ENCODE measurements at regions not wholly inside any gene's neighbourhood (a gene's known extent, or its start where the extent isn't known, plus 50 kb on each side); places are given as distances from the start of the nearest gene placed in this dataset.
"Not testable (repeated sequence)": the region's sequence is repeated elsewhere in the genome, so short reads cannot be mapped to it uniquely, and the experiment has no call there.

GRCh38 chr9:65444943-65445342, 159.9 kb upstream of the FOXD4L5 start (continued):
- TF ChIP-seq, protein P1, sequence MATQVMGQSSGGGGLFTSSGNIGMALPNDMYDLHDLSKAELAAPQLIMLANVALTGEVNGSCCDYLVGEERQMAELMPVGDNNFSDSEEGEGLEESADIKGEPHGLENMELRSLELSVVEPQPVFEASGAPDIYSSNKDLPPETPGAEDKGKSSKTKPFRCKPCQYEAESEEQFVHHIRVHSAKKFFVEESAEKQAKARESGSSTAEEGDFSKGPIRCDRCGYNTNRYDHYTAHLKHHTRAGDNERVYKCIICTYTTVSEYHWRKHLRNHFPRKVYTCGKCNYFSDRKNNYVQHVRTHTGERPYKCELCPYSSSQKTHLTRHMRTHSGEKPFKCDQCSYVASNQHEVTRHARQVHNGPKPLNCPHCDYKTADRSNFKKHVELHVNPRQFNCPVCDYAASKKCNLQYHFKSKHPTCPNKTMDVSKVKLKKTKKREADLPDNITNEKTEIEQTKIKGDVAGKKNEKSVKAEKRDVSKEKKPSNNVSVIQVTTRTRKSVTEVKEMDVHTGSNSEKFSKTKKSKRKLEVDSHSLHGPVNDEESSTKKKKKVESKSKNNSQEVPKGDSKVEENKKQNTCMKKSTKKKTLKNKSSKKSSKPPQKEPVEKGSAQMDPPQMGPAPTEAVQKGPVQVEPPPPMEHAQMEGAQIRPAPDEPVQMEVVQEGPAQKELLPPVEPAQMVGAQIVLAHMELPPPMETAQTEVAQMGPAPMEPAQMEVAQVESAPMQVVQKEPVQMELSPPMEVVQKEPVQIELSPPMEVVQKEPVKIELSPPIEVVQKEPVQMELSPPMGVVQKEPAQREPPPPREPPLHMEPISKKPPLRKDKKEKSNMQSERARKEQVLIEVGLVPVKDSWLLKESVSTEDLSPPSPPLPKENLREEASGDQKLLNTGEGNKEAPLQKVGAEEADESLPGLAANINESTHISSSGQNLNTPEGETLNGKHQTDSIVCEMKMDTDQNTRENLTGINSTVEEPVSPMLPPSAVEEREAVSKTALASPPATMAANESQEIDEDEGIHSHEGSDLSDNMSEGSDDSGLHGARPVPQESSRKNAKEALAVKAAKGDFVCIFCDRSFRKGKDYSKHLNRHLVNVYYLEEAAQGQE (IDR thresholded peaks at IDR 0.05; ENCODE audit: unreplicated experiment), result no peak
- TF ChIP-seq JUNB (IDR thresholded peaks at IDR 0.05; ENCODE audit: unreplicated experiment), result no peak
- no peak for TF ChIP-seq STAT1 (IDR thresholded peaks at IDR 0.05; ENCODE audit: unreplicated experiment)
- TF ChIP-seq POLR2AphosphoS5 (IDR thresholded peaks at IDR 0.05; ENCODE audit: low read depth), result no peak
- no peak for TF ChIP-seq EZH2phosphoT487 (IDR thresholded peaks at IDR 0.05; ENCODE audit: unreplicated experiment)

GRCh38 chr9:65442116-65442515, 157.1 kb upstream of the FOXD4L5 start:
- DNase-seq (ENCODE audit: low spot score); H3K27me3 Mint-ChIP-seq (ENCODE audit: insufficient read depth, low read depth, poor library complexity); H2AFZ ChIP-seq; H3K4me1 ChIP-seq (ENCODE audit: insufficient read depth); H3K27ac Mint-ChIP-seq; H3K4me1 Mint-ChIP-seq; H3K4me3 ChIP-seq; H3F3A ChIP-seq (replicated peaks; ENCODE audit: low read depth); H3K36me3 ChIP-seq (ENCODE audit: insufficient read depth); ATAC-seq; H3K4me2 ChIP-seq; H3K27ac ChIP-seq (ENCODE audit: low read depth); H3K27me3 ChIP-seq (ENCODE audit: insufficient read depth); H3K79me2 ChIP-seq (replicated peaks; ENCODE audit: insufficient read depth); H3K4me3 Mint-ChIP-seq; H4K20me1 ChIP-seq (replicated peaks; ENCODE audit: insufficient read depth); H3K9me2 ChIP-seq (ENCODE audit: insufficient read depth): not testable (repeated sequence)
- H3K9me3 Mint-ChIP-seq, result peaks cover 94% of the 10 kb centered on the region
- peaks cover 25% of the 10 kb centered on the region for H3K36me3 Mint-ChIP-seq (ENCODE audit: low read depth)

DNA sequence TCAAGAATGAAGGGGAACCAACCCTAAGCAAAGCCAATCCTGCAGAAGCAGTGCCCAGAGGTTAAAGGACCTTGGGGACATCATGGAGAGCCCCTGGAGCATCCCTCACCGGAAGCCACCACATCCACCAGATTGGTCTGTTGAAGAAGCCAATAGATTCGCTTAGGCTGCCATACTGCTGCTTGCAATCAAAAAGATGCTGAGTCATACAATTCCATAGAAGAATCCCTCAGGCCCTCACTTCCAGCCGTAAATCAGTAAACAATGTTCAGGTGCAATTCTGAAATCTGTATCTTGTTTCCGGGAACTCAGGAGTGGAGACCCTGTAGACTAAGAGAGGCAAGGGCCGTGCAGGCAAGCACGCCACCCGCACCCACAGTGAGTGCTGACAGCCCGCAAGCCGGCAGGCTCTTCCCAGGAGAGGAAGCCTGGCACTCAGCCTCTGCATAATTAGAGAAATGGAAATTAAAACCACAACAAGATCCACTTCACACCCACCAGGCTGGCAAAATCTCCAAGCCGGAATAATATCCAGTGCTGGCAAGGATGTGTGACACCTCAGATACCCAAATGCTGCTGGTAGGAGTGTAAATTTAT, 156.4 kb upstream of the FOXD4L5 start:
- H3K4me1 ChIP-seq (ENCODE audit: insufficient read depth); H3K4me2 ChIP-seq; H3K27me3 ChIP-seq (ENCODE audit: insufficient read depth); H2AFZ ChIP-seq; H3K79me2 ChIP-seq (replicated peaks; ENCODE audit: insufficient read depth); H3K27ac ChIP-seq (ENCODE audit: low read depth); H3K4me3 Mint-ChIP-seq; H3K4me3 ChIP-seq; ATAC-seq; H3K27ac Mint-ChIP-seq; H3K36me3 ChIP-seq (ENCODE audit: insufficient read depth); H3K4me1 Mint-ChIP-seq; H3K9me2 ChIP-seq (ENCODE audit: insufficient read depth); H3F3A ChIP-seq (replicated peaks; ENCODE audit: low read depth); DNase-seq (ENCODE audit: low spot score); H4K20me1 ChIP-seq (replicated peaks; ENCODE audit: insufficient read depth): not testable (repeated sequence)
- Mint-ChIP-seq H3K9me3 (peaks cover 94% of the 10 kb centered on the region), H3K27me3 (ENCODE audit: insufficient read depth, low read depth, poor library complexity) (peaks cover 11% of the 10 kb centered on the region), H3K36me3 (ENCODE audit: low read depth) (peaks cover 32% of the 10 kb centered on the region)

- Histone ChIP-seq H3K27me3 (ENCODE audit: insufficient read depth) (no peaks in the 10 kb centered on the region), H3F3A (replicated peaks; ENCODE audit: low read depth) (0 out of 2 replicates have a peak, but pooled peaks cover 2% of the 10 kb centered on the region), H3K4me1 (ENCODE audit: insufficient read depth) (no peaks in the 10 kb centered on the region), H3K9me2 (ENCODE audit: insufficient read depth) (no peaks in the 10 kb centered on the region), H3K36me3 (ENCODE audit: insufficient read depth) (no peaks in the 10 kb centered on the region), H3K4me3 (no peak overlapping the region), H3K4me2 (no peak overlapping the region), H2AFZ (no peak overlapping the region), H4K20me1 (replicated peaks; ENCODE audit: insufficient read depth) (no peaks in the 10 kb centered on the region), H3K79me2 (replicated peaks; ENCODE audit: insufficient read depth) (no peaks in the 10 kb centered on the region), H3K27ac (ENCODE audit: low read depth) (no peak overlapping the region)
- Mint-ChIP-seq H3K36me3 (ENCODE audit: low read depth) (peaks cover 50% of the 10 kb centered on the region), H3K27me3 (ENCODE audit: insufficient read depth, low read depth, poor library complexity) (peaks cover 13% of the 10 kb centered on the region), H3K4me3 (no peak overlapping the region), H3K27ac (no peak overlapping the region), H3K4me1 (no peaks in the 10 kb centered on the region), H3K9me3 (peaks cover 100% of the 10 kb centered on the region)
- ATAC-seq (no peak), DNase-seq (ENCODE audit: low spot score) (no peak)
- TF ChIP-seq POLR2AphosphoS5 (IDR thresholded peaks at IDR 0.05; ENCODE audit: low read depth), result no peak
- TF ChIP-seq, protein P1 (IDR thresholded peaks at IDR 0.05; ENCODE audit: unreplicated experiment), result no peak
- no peak for TF ChIP-seq NANOG (IDR thresholded peaks at IDR 0.05; ENCODE audit: borderline replicate concordance)
- TF ChIP-seq ETS1 (IDR thresholded peaks at IDR 0.05), result no peak
- TF ChIP-seq EZH2phosphoT487 (IDR thresholded peaks at IDR 0.05; ENCODE audit: unreplicated experiment), result no peak
- no peak for TF ChIP-seq CREB1 (CRISPR knock-in tag; IDR thresholded peaks at IDR 0.05; ENCODE audit: low read depth)
- no peak for TF ChIP-seq STAT1 (IDR thresholded peaks at IDR 0.05; ENCODE audit: unreplicated experiment)
- no peak for TF ChIP-seq ZNF331 (CRISPR knock-in tag; IDR thresholded peaks at IDR 0.05; ENCODE audit: low read depth)
- TF ChIP-seq JUNB (IDR thresholded peaks at IDR 0.05; ENCODE audit: unreplicated experiment), result no peak
These were observed 152.7 kb upstream of the FOXD4L5 start for GRCh38 chr9:65437724-65438123.

Measured in GM23338 (cell line).